ENCODE measurements at regions not wholly inside any gene's neighbourhood (a gene's known extent, or its start where the extent isn't known, plus 50 kb on each side); places are given as distances from the start of the nearest gene placed in this dataset.

DNA sequence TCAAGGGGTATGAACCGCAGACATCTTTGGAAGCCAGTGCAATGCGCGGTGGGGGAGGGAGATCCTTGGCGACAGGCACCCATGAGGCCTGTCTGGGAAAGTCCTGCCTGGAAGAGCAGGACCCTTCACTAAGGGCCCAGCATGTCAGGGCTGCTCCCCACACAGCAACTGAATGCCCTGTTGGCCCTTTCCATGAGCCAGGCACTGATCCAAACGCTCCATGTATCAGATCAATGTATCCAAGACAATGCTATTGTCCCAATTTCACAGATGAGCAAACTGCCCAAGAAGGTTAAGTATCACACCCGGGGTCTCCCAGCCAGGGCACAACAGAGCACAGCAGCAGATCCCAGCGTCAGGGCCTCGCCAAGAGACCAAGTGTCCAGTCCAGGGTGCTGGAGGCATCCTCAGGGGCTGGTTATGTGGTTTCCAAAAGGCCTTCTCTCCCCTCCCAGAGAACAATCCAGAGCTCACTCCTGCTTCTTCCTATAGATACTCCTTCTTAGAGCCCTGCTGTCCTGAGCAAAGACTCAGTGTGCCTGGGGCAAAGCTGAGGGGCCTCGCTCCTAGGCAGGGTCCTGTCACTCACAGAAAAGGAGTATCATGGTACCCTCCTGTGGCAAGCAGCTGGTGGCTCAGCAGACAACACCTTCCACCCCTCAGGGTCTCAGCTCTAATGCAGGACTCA lies 328.0 kb downstream of the NPHP4 start:
- H3K79me2 ChIP-seq (replicated peaks; ENCODE audit: insufficient read depth), result no peaks in the 10 kb centered on the region
- Mint-ChIP-seq H3K9me3 (peaks cover 36% of the 10 kb centered on the region), H3K4me1 (peaks cover 5% of the 10 kb centered on the region; the same call in 2 of the 3 replicates), H3K27me3 (ENCODE audit: insufficient read depth, low read depth, poor library complexity) (peaks cover 3% of the 10 kb centered on the region), H3K4me3 (no peak overlapping the region), H3K36me3 (ENCODE audit: low read depth) (peaks cover 11% of the 10 kb centered on the region; the same call in 2 of the 3 replicates), H3K27ac (peak overlapping the region; percentile 62; the same call in 1 of the 2 replicates)
- no peaks in the 10 kb centered on the region for H3K4me1 ChIP-seq (ENCODE audit: insufficient read depth)
- H3K27ac ChIP-seq (ENCODE audit: low read depth), result no peak overlapping the region
- no peak for TF ChIP-seq NANOG (IDR thresholded peaks at IDR 0.05; ENCODE audit: borderline replicate concordance)
- no peak for TF ChIP-seq EZH2 (IDR thresholded peaks at IDR 0.05; ENCODE audit: low read depth, unreplicated experiment)
- no peak for TF ChIP-seq ZNF331 (CRISPR knock-in tag; IDR thresholded peaks at IDR 0.05; ENCODE audit: low read depth)
- TF ChIP-seq JUNB (IDR thresholded peaks at IDR 0.05; ENCODE audit: unreplicated experiment), result no peak
- no peak for TF ChIP-seq EZH2phosphoT487 (IDR thresholded peaks at IDR 0.05; ENCODE audit: unreplicated experiment)
- TF ChIP-seq, protein P1, sequence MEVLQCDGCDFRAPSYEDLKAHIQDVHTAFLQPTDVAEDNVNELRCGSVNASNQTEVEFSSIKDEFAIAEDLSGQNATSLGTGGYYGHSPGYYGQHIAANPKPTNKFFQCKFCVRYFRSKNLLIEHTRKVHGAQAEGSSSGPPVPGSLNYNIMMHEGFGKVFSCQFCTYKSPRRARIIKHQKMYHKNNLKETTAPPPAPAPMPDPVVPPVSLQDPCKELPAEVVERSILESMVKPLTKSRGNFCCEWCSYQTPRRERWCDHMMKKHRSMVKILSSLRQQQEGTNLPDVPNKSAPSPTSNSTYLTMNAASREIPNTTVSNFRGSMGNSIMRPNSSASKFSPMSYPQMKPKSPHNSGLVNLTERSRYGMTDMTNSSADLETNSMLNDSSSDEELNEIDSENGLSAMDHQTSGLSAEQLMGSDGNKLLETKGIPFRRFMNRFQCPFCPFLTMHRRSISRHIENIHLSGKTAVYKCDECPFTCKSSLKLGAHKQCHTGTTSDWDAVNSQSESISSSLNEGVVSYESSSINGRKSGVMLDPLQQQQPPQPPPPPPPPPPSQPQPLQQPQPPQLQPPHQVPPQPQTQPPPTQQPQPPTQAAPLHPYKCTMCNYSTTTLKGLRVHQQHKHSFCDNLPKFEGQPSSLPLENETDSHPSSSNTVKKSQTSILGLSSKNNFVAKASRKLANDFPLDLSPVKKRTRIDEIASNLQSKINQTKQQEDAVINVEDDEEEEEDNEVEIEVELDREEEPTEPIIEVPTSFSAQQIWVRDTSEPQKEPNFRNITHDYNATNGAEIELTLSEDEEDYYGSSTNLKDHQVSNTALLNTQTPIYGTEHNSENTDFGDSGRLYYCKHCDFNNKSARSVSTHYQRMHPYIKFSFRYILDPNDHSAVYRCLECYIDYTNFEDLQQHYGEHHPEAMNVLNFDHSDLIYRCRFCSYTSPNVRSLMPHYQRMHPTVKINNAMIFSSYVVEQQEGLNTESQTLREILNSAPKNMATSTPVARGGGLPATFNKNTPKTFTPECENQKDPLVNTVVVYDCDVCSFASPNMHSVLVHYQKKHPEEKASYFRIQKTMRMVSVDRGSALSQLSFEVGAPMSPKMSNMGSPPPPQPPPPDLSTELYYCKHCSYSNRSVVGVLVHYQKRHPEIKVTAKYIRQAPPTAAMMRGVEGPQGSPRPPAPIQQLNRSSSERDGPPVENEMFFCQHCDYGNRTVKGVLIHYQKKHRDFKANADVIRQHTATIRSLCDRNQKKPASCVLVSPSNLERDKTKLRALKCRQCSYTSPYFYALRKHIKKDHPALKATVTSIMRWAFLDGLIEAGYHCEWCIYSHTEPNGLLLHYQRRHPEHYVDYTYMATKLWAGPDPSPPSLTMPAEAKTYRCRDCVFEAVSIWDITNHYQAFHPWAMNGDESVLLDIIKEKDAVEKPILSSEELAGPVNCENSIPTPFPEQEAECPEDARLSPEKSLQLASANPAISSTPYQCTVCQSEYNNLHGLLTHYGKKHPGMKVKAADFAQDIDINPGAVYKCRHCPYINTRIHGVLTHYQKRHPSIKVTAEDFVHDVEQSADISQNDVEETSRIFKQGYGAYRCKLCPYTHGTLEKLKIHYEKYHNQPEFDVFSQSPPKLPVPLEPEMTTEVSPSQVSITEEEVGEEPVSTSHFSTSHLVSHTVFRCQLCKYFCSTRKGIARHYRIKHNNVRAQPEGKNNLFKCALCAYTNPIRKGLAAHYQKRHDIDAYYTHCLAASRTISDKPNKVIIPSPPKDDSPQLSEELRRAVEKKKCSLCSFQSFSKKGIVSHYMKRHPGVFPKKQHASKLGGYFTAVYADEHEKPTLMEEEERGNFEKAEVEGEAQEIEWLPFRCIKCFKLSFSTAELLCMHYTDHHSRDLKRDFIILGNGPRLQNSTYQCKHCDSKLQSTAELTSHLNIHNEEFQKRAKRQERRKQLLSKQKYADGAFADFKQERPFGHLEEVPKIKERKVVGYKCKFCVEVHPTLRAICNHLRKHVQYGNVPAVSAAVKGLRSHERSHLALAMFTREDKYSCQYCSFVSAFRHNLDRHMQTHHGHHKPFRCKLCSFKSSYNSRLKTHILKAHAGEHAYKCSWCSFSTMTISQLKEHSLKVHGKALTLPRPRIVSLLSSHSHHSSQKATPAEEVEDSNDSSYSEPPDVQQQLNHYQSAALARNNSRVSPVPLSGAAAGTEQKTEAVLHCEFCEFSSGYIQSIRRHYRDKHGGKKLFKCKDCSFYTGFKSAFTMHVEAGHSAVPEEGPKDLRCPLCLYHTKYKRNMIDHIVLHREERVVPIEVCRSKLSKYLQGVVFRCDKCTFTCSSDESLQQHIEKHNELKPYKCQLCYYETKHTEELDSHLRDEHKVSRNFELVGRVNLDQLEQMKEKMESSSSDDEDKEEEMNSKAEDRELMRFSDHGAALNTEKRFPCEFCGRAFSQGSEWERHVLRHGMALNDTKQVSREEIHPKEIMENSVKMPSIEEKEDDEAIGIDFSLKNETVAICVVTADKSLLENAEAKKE (CRISPR knock-in tag; IDR thresholded peaks at IDR 0.05), result no peak
- TF ChIP-seq, protein P2, sequence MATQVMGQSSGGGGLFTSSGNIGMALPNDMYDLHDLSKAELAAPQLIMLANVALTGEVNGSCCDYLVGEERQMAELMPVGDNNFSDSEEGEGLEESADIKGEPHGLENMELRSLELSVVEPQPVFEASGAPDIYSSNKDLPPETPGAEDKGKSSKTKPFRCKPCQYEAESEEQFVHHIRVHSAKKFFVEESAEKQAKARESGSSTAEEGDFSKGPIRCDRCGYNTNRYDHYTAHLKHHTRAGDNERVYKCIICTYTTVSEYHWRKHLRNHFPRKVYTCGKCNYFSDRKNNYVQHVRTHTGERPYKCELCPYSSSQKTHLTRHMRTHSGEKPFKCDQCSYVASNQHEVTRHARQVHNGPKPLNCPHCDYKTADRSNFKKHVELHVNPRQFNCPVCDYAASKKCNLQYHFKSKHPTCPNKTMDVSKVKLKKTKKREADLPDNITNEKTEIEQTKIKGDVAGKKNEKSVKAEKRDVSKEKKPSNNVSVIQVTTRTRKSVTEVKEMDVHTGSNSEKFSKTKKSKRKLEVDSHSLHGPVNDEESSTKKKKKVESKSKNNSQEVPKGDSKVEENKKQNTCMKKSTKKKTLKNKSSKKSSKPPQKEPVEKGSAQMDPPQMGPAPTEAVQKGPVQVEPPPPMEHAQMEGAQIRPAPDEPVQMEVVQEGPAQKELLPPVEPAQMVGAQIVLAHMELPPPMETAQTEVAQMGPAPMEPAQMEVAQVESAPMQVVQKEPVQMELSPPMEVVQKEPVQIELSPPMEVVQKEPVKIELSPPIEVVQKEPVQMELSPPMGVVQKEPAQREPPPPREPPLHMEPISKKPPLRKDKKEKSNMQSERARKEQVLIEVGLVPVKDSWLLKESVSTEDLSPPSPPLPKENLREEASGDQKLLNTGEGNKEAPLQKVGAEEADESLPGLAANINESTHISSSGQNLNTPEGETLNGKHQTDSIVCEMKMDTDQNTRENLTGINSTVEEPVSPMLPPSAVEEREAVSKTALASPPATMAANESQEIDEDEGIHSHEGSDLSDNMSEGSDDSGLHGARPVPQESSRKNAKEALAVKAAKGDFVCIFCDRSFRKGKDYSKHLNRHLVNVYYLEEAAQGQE (IDR thresholded peaks at IDR 0.05; ENCODE audit: unreplicated experiment), result no peak
- TF ChIP-seq, protein P3, sequence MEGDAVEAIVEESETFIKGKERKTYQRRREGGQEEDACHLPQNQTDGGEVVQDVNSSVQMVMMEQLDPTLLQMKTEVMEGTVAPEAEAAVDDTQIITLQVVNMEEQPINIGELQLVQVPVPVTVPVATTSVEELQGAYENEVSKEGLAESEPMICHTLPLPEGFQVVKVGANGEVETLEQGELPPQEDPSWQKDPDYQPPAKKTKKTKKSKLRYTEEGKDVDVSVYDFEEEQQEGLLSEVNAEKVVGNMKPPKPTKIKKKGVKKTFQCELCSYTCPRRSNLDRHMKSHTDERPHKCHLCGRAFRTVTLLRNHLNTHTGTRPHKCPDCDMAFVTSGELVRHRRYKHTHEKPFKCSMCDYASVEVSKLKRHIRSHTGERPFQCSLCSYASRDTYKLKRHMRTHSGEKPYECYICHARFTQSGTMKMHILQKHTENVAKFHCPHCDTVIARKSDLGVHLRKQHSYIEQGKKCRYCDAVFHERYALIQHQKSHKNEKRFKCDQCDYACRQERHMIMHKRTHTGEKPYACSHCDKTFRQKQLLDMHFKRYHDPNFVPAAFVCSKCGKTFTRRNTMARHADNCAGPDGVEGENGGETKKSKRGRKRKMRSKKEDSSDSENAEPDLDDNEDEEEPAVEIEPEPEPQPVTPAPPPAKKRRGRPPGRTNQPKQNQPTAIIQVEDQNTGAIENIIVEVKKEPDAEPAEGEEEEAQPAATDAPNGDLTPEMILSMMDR (conservative IDR thresholded peaks at IDR 0.05; ENCODE audit: low read depth in 2 of 2), result no peak
- TF ChIP-seq STAT1 (IDR thresholded peaks at IDR 0.05; ENCODE audit: unreplicated experiment), result no peak
- TF ChIP-seq POLR2AphosphoS5 (IDR thresholded peaks at IDR 0.05; ENCODE audit: low read depth), result no peak
- no peak for TF ChIP-seq CREB1 (CRISPR knock-in tag; IDR thresholded peaks at IDR 0.05; ENCODE audit: low read depth)
- TF ChIP-seq ZNF114 (CRISPR knock-in tag; IDR thresholded peaks at IDR 0.05), result no peak
- TF ChIP-seq, protein P4, sequence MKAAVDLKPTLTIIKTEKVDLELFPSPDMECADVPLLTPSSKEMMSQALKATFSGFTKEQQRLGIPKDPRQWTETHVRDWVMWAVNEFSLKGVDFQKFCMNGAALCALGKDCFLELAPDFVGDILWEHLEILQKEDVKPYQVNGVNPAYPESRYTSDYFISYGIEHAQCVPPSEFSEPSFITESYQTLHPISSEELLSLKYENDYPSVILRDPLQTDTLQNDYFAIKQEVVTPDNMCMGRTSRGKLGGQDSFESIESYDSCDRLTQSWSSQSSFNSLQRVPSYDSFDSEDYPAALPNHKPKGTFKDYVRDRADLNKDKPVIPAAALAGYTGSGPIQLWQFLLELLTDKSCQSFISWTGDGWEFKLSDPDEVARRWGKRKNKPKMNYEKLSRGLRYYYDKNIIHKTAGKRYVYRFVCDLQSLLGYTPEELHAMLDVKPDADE (IDR thresholded peaks at IDR 0.05), result no peak
- no peak overlapping the region for H2AFZ ChIP-seq
- DNase-seq (ENCODE audit: low spot score) (no peak), ATAC-seq (no peak)
- no peaks in the 10 kb centered on the region for H4K20me1 ChIP-seq (replicated peaks; ENCODE audit: insufficient read depth)
- H3K9me2 ChIP-seq (ENCODE audit: insufficient read depth), result no peaks in the 10 kb centered on the region
- no peak overlapping the region for H3K4me3 ChIP-seq
- no peak overlapping the region for H3K4me2 ChIP-seq
- H3K27me3 ChIP-seq (ENCODE audit: insufficient read depth), result no peaks in the 10 kb centered on the region
- H3K36me3 ChIP-seq (ENCODE audit: insufficient read depth), result no peaks in the 10 kb centered on the region; the same call in 1 of the 2 replicates
- H3F3A ChIP-seq (replicated peaks; ENCODE audit: low read depth), result no peaks in the 10 kb centered on the region
